GM19043 (cell line): ENCODE measurements at regions not wholly inside any gene's neighbourhood (a gene's known extent, or its start where the extent isn't known, plus 50 kb on each side); places are given as distances from the start of the nearest gene placed in this dataset.

Experiments
- ATAC-seq: cut with Tn5 transposase; IDR thresholded peaks from one replicate; pipeline ENCODE4 v1.9.1; 2021; ENCODE audit warnings: low read depth; ENCODE audit not compliant: unreplicated experiment

- ATAC-seq: no peak
These were observed 110.9 kb upstream of the ADAMTSL1 start for GRCh38 chr9:18362901-18363685.

- ATAC-seq: no peak
These were observed 108.3 kb upstream of the ADAMTSL1 start for GRCh38 chr9:18365651-18366050.

- no peak for ATAC-seq
These were observed 107.8 kb upstream of the ADAMTSL1 start for GRCh38 chr9:18366184-18366583.

- no peak for ATAC-seq
These were observed 105.7 kb upstream of the ADAMTSL1 start for GRCh38 chr9:18368206-18368605.

GRCh38 chr9:18371141-18371540 lies 102.8 kb upstream of the ADAMTSL1 start:
- no peak for ATAC-seq

GRCh38 chr9:18371621-18372020 lies 102.3 kb upstream of the ADAMTSL1 start:
- no peak for ATAC-seq

- no peak for ATAC-seq
These were observed 94.7 kb upstream of the ADAMTSL1 start for GRCh38 chr9:18379073-18379811.

- ATAC-seq: no peak
These were observed 91.7 kb upstream of the ADAMTSL1 start for GRCh38 chr9:18382243-18382642.

GRCh38 chr9:18384066-18384465 lies 89.9 kb upstream of the ADAMTSL1 start:
- no peak for ATAC-seq

- no peak for ATAC-seq
These were observed 88.1 kb upstream of the ADAMTSL1 start for GRCh38 chr9:18385696-18386490.

- no peak for ATAC-seq
These were observed 83.6 kb upstream of the ADAMTSL1 start for GRCh38 chr9:18390393-18390792.

- no peak for ATAC-seq
These were observed 80.4 kb upstream of the ADAMTSL1 start for GRCh38 chr9:18393340-18394130.

GRCh38 chr9:18394847-18395351 lies 79.1 kb upstream of the ADAMTSL1 start:
- ATAC-seq: no peak

- ATAC-seq: no peak
These were observed 77.7 kb upstream of the ADAMTSL1 start for GRCh38 chr9:18396102-18396728.

GRCh38 chr9:18397076-18397475 lies 76.9 kb upstream of the ADAMTSL1 start:
- ATAC-seq: no peak

GRCh38 chr9:18398038-18398437 lies 75.9 kb upstream of the ADAMTSL1 start:
- ATAC-seq: no peak

- ATAC-seq: no peak
These were observed 69.4 kb upstream of the ADAMTSL1 start for GRCh38 chr9:18404434-18405029.

GRCh38 chr9:18405240-18405639 lies 68.7 kb upstream of the ADAMTSL1 start:
- no peak for ATAC-seq

- no peak for ATAC-seq
These were observed 63.0 kb upstream of the ADAMTSL1 start for GRCh38 chr9:18410983-18411382.
